ENCODE measurements at regions not wholly inside any gene's neighbourhood (a gene's known extent, or its start where the extent isn't known, plus 50 kb on each side); places are given as distances from the start of the nearest gene placed in this dataset.

GRCh38 chr11:92453055-92453454, 228.4 kb downstream of the FAT3 start:
- H3K9me2 ChIP-seq = no peaks in the 10 kb centered on the region
- CTCF ChIA-PET = interaction anchor here (0.6 to 1.4 kb wide), 3 partner anchors 161 to 433 kb away, joined by 3 to 4 read pairs (median 3); no protein-coding TSS in a partner anchor
- no peaks in the 10 kb centered on the region for H3K79me2 ChIP-seq (ENCODE audit: insufficient read depth)
- H3K4me2 ChIP-seq = peak overlapping the region; percentile 67; the same call in 1 of the 2 replicates
- no peaks in the 10 kb centered on the region for H3K9me3 ChIP-seq
- POLR2A ChIA-PET = no interaction called here
- H3K4me3 ChIP-seq (ENCODE audit: low read depth in 2 of 2, low read length in 1 of 2) = no peak overlapping the region; a peak in 1 of 4 replicates
- H3F3A ChIP-seq (replicated peaks; ENCODE audit: insufficient read depth) = peaks cover 16% of the 10 kb centered on the region
- H3K9ac ChIP-seq = peak overlapping the region; percentile 29; the same call in 1 of the 2 replicates
- H3K27ac ChIP-seq (ENCODE audit: low read depth in 2 of 2, low read length in 1 of 2) = peak overlapping the region in 1 of 2 experiments; percentile 80; a peak in 2 of 4 replicates
- 26% methylated on average over 3 of the region's 3 CpGs for WGBS (ENCODE audit: low lambda C conversion rate)
- no peaks in the 10 kb centered on the region for H3K36me3 ChIP-seq (replicated peaks in 1 of 2; ENCODE audit: control insufficient read depth in 1 of 2, insufficient read depth in 2 of 2, low read length in 1 of 2)
- peaks cover 0 to 10% of the 10 kb centered on the region in 2 experiments; a peak in 2 of 4 replicates for H3K4me1 ChIP-seq (ENCODE audit: control insufficient read depth in 1 of 2, insufficient read depth in 2 of 2, low read depth in 1 of 2, low read length in 1 of 2)
- H2AFZ ChIP-seq (ENCODE audit: low read depth) = peak overlapping the region; percentile 12; the same call in 1 of the 2 replicates
- DNase-seq = no peak
- no peaks in the 10 kb centered on the region for H3K27me3 ChIP-seq (ENCODE audit: insufficient read depth)
- H4K20me1 ChIP-seq (ENCODE audit: insufficient read depth) = no peaks in the 10 kb centered on the region
- TF ChIP-seq RAD21 (IDR thresholded peaks at IDR 0.05; ENCODE audit: low read length) (no peak), EP300 (IDR thresholded peaks at IDR 0.05; ENCODE audit: borderline replicate concordance in 1 of 2, low read depth in 1 of 2, low read length in 1 of 2) (peak in 1 of 2 experiments; percentile 37; a peak in 1 of 4 replicates), REST (IDR thresholded peaks at IDR 0.05; ENCODE audit: low read depth, low read length) (no peak), USF2 (IDR thresholded peaks at IDR 0.05; ENCODE audit: borderline replicate concordance, low read depth, low read length) (no peak), MEF2A (IDR thresholded peaks at IDR 0.05; ENCODE audit: borderline replicate concordance, low read depth) (no peak), PBX3 (IDR thresholded peaks at IDR 0.05) (peak; percentile 66), RXRA (IDR thresholded peaks at IDR 0.05; ENCODE audit: borderline replicate concordance, low read depth) (no peak), FOXJ3 (CRISPR knock-in tag; IDR thresholded peaks at IDR 0.05) (no peak), USF1 (IDR thresholded peaks at IDR 0.05; ENCODE audit: borderline replicate concordance, low read depth) (no peak), IRF3 (IDR thresholded peaks at IDR 0.05; ENCODE audit: low read depth, low read length) (no peak), SMC3 (IDR thresholded peaks at IDR 0.05; ENCODE audit: low read depth, low read length) (no peak), NRF1 (IDR thresholded peaks at IDR 0.05; ENCODE audit: low read depth, low read length) (no peak), GATA2 (CRISPR knock-in tag; IDR thresholded peaks at IDR 0.05) (no peak), FOXM1 (IDR thresholded peaks at IDR 0.05; ENCODE audit: low read depth) (no peak), CTCF (IDR thresholded peaks at IDR 0.05) (no peak), MAX (IDR thresholded peaks at IDR 0.05; ENCODE audit: low read depth) (peak; percentile 48; the same call in 1 of the 2 replicates), TEAD4 (IDR thresholded peaks at IDR 0.05; ENCODE audit: borderline replicate concordance, insufficient read depth) (no peak), RFX5 (IDR thresholded peaks at IDR 0.05; ENCODE audit: low read length) (no peak), YY1 (IDR thresholded peaks at IDR 0.05; ENCODE audit: low read depth) (no peak), ELF1 (IDR thresholded peaks at IDR 0.05) (no peak), EZH2phosphoT487 (IDR thresholded peaks at IDR 0.05; ENCODE audit: borderline replicate concordance, low read depth) (no peak), JUND (IDR thresholded peaks at IDR 0.05) (peak; percentile 84), FOSL2 (IDR thresholded peaks at IDR 0.05; ENCODE audit: borderline replicate concordance, low read depth) (peak; percentile 92), TCF12 (IDR thresholded peaks at IDR 0.05) (peak; percentile 68), GABPA (IDR thresholded peaks at IDR 0.05; ENCODE audit: low read depth) (no peak), MXI1 (IDR thresholded peaks at IDR 0.05; ENCODE audit: low read depth, low read length) (no peak)

All from SK-N-SH (cell line).